ENCODE measurements at regions not wholly inside any gene's neighbourhood (a gene's known extent, or its start where the extent isn't known, plus 50 kb on each side); places are given as distances from the start of the nearest gene placed in this dataset.

- H3K4me1 ChIP-seq (ENCODE audit: insufficient read depth): no peaks in the 10 kb centered on the region
- no peaks in the 10 kb centered on the region for H3K36me3 ChIP-seq
- H3K27ac ChIP-seq: no peak overlapping the region
- H3K4me3 ChIP-seq: no peak overlapping the region
- TF ChIP-seq POLR2A (IDR thresholded peaks at IDR 0.05) (no peak), CTCF (IDR thresholded peaks at IDR 0.05) (no peak), EP300 (IDR thresholded peaks at IDR 0.05) (no peak)
- H3K9me3 ChIP-seq: no peaks in the 10 kb centered on the region
- 73 to 88% (median 76%) methylated on average over 1 of the region's 1 CpG for WGBS, 3 donors
- DNase-seq: no peak
- H3K27me3 ChIP-seq: no peaks in the 10 kb centered on the region
- intact Hi-C loops (cut with DNase I): no loop called here
Measured at GRCh38 chr7:69467826-69468225, 130.4 kb upstream of the AUTS2 start.

GRCh38 chr7:69476416-69476815 lies 121.9 kb upstream of the AUTS2 start:
- H3K27ac ChIP-seq: no peak overlapping the region
- intact Hi-C loops (cut with DNase I): no loop called here
- WGBS, 3 donors: 15 to 30% (median 16%) methylated on average over 5 of the region's 5 CpGs

GRCh38 chr7:69482676-69483075 lies 115.6 kb upstream of the AUTS2 start:
- no peaks in the 10 kb centered on the region for H3K4me1 ChIP-seq (ENCODE audit: insufficient read depth)
- no peaks in the 10 kb centered on the region for H3K36me3 ChIP-seq
- no peaks in the 10 kb centered on the region for H3K9me3 ChIP-seq
- no peaks in the 10 kb centered on the region for H3K27me3 ChIP-seq
- no peak overlapping the region for H3K4me3 ChIP-seq
- WGBS, 3 donors: 94 to 98% (median 98%) methylated on average over 18 of the region's 18 CpGs
- intact Hi-C loops (cut with DNase I): no loop called here
- DNase-seq: no peak
- TF ChIP-seq CTCF (IDR thresholded peaks at IDR 0.05) (no peak), POLR2A (IDR thresholded peaks at IDR 0.05) (no peak), EP300 (IDR thresholded peaks at IDR 0.05) (no peak)
- no peak overlapping the region for H3K27ac ChIP-seq

More at GRCh38 chr7:69476416-69476815, 121.9 kb upstream of the AUTS2 start:
- Histone ChIP-seq H3K36me3 (no peaks in the 10 kb centered on the region), H3K27me3 (no peaks in the 10 kb centered on the region), H3K4me1 (ENCODE audit: insufficient read depth) (peaks cover 4% of the 10 kb centered on the region), H3K9me3 (no peaks in the 10 kb centered on the region), H3K4me3 (no peak overlapping the region)
- DNase-seq: no peak
- TF ChIP-seq EP300 (IDR thresholded peaks at IDR 0.05) (no peak), POLR2A (IDR thresholded peaks at IDR 0.05) (no peak), CTCF (IDR thresholded peaks at IDR 0.05) (no peak)

- H3K27ac ChIP-seq: no peak overlapping the region
- no peaks in the 10 kb centered on the region for H3K27me3 ChIP-seq
- intact Hi-C loops (cut with DNase I): no loop called here
- TF ChIP-seq EP300 (IDR thresholded peaks at IDR 0.05) (no peak), POLR2A (IDR thresholded peaks at IDR 0.05) (no peak), CTCF (IDR thresholded peaks at IDR 0.05) (no peak)
- no peaks in the 10 kb centered on the region for H3K36me3 ChIP-seq
- H3K4me1 ChIP-seq (ENCODE audit: insufficient read depth): no peaks in the 10 kb centered on the region
- no peaks in the 10 kb centered on the region for H3K9me3 ChIP-seq
- no peak overlapping the region for H3K4me3 ChIP-seq
- WGBS, 3 donors: 87 to 94% (median 90%) methylated on average over 3 of the region's 3 CpGs
- DNase-seq: no peak
Measured at GRCh38 chr7:69489533-69489932, 108.7 kb upstream of the AUTS2 start.

GRCh38 chr7:69498671-69499070 lies 99.6 kb upstream of the AUTS2 start:
- no peaks in the 10 kb centered on the region for H3K36me3 ChIP-seq
- H3K9me3 ChIP-seq: no peaks in the 10 kb centered on the region
- DNase-seq: no peak
- H3K4me1 ChIP-seq (ENCODE audit: insufficient read depth): no peaks in the 10 kb centered on the region
- TF ChIP-seq CTCF (IDR thresholded peaks at IDR 0.05): no peak
- no peak for TF ChIP-seq POLR2A (IDR thresholded peaks at IDR 0.05)
- TF ChIP-seq EP300 (IDR thresholded peaks at IDR 0.05): no peak
- no peaks in the 10 kb centered on the region for H3K27me3 ChIP-seq
- no peak overlapping the region for H3K27ac ChIP-seq
- 89 to 91% (median 90%) methylated on average over 3 of the region's 3 CpGs for WGBS, 3 donors
- no peak overlapping the region for H3K4me3 ChIP-seq
- intact Hi-C loops (cut with DNase I): no loop called here

Data from ovary (tissue), 7 donors.